Mucosa of rectum (tissue), 2 donors: ENCODE measurements at regions not wholly inside any gene's neighbourhood (a gene's known extent, or its start where the extent isn't known, plus 50 kb on each side); places are given as distances from the start of the nearest gene placed in this dataset.

Experiments
- H3K27ac ChIP-seq, 2 donors: one replicate each; pipeline ENCODE4 v1.7.0; 2013; ENCODE audit warnings: inconsistent platforms in 2 of 2, low read depth in 2 of 2, low read length in 2 of 2
- H3K27me3 ChIP-seq, 2 donors: one replicate each; pipeline ENCODE4 v1.7.0; 2013; ENCODE audit warnings: low read length in 2 of 2; ENCODE audit not compliant: control insufficient read depth in 2 of 2, insufficient read depth in 2 of 2
- H3K36me3 ChIP-seq, 2 donors: one replicate each; pipeline ENCODE4 v1.7.0; 2013; ENCODE audit warnings: low read length in 2 of 2; ENCODE audit not compliant: control insufficient read depth in 2 of 2, insufficient read depth in 2 of 2
- H3K4me1 ChIP-seq, 2 donors: one replicate each; pipeline ENCODE4 v1.7.0; 2013; ENCODE audit warnings: low read length in 2 of 2, mild to moderate bottlenecking in 1 of 2; ENCODE audit not compliant: control insufficient read depth in 2 of 2, insufficient read depth in 2 of 2
- H3K4me3 ChIP-seq, 2 donors: one replicate each; pipeline ENCODE4 v1.7.0; 2013; ENCODE audit warnings: low read length in 2 of 2
- H3K9ac ChIP-seq, 2 donors: one replicate each; pipeline ENCODE4 v1.7.0; 2013; ENCODE audit warnings: low read length in 2 of 2, low read depth in 1 of 2, mild to moderate bottlenecking in 1 of 2
- H3K9me3 ChIP-seq, 2 donors: one replicate each; pipeline ENCODE4 v1.7.0; 2013; ENCODE audit warnings: low read length in 2 of 2; ENCODE audit not compliant: control insufficient read depth in 2 of 2
- donor health status: healthy.
- donor health status: Normal muscosa, but diverticular disease.

DNA sequence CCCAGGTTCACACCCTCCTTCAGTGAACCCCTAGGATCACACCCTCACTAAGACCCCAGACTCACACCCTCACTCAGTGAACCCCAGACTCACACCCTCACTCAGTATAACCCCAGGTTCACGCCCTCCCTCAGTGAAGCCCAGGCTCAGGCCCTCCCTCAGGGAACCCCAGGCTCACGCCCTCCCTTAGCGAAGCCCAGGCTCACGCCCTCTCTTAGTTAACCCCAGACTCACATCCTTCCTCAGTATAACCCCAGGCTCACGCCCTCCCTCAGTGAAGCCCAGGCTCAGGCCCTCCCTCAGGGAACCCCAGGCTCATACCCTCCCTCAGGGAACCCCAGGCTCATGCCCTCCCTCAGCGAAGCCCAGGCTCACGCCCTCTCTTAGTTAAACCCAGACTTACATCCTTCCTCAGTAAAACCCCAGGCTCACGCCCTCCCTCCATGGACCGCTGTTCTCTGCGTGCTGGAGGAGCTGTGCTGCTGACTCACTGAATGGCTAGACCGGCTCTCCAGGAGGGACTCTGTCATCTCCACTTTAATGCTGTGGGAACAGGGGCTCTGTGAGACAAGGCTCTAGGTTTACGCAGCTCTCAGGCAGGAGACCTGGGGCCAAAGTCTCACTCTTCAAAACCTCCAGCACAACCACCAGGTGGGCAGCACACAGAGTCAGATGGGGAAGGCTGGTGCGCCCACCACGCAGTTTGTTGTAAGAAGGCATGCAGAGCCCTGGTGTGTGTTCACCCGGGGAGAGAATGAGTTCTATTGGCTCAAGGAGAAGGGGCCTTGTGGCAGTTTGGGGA is 506.9 kb upstream of the MYT1L start:
- no peaks in the 10 kb centered on the region for H3K4me1 ChIP-seq
- H3K9ac ChIP-seq, result no peak overlapping the region
- H3K27me3 ChIP-seq, result no peaks in the 10 kb centered on the region
- H3K9me3 ChIP-seq, result no peaks in the 10 kb centered on the region
- H3K4me3 ChIP-seq, result no peak overlapping the region
- H3K36me3 ChIP-seq, result no peaks in the 10 kb centered on the region
- H3K27ac ChIP-seq, result no peak overlapping the region

DNA sequence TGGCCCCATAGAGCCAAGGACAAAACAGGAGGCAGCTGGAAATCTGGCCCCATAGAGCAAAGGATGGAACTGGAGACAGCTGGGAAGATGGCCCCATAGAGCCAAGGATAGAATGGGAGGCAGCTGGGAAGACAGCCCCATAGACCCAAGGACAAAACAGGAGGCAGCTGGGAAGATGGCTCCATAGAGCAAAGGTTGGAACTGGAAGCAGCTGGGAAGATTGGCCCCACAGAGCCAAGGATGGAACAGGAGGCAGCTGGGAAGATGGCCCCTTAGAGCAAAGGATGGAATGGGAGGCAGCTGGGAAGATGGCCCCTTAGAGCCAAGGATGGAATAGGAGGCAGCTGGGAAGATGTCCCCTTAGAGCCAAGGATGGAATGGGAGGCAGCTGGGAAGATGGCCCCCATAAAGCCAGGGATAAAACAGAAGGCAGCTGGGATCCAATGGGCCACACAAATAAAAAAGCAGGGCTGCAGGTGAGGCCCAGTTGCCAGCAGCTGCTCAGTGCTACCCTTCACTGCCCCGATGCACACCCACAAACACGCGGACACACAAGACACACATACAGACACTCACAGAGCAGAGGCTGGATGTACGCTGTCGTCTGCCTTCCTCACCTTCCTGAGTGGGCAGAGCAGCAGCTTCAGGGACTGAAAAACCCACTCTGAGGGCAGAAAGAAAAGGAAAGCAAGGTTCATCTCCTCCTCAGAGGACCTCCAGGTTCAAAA is 505.4 kb upstream of the MYT1L start:
- Histone ChIP-seq H3K9ac (no peak overlapping the region), H3K4me3 (no peak overlapping the region), H3K36me3 (no peaks in the 10 kb centered on the region), H3K4me1 (no peaks in the 10 kb centered on the region), H3K9me3 (peaks cover 0 to 2% of the 10 kb centered on the region in 2 donors), H3K27ac (no peak overlapping the region), H3K27me3 (no peaks in the 10 kb centered on the region)

DNA sequence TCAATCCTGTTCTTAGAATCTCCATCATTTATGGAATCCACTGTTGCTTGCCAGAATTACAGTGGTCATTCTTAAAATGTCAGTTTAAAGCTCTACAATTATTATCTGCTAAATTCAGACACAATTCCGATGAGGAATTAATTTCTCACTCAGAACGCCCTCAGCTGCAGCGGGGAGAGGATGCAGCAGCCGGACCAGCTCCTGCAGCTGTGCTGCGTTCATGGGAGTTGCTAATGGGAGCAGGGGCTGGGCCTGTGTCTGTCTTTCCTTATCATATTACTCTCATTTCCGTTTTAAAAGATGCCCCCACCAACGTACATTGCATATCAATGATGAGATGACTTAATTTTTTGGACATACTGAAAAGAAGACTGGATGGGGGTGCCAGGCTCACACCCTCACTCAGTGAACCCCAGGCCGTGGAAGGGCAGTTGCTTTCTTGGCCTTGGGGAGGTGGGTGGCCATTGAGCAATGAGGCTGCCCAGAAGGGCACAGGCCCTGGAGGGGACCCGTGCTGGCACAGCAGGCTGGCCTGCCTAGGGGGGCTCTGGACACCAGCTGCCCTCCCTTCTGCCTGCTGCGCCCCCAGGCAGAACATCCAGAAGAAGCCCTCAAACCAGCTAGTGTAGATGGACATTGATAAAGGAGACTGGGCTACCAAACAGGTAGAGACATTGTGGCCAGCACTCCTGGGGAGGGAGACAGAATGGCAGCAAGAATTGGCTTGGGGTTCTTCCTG is 503.6 kb upstream of the MYT1L start:
- Histone ChIP-seq H3K4me3 (no peak overlapping the region), H3K36me3 (no peaks in the 10 kb centered on the region), H3K9me3 (peaks cover 0 to 2% of the 10 kb centered on the region in 2 donors), H3K4me1 (no peaks in the 10 kb centered on the region), H3K27ac (no peak overlapping the region), H3K27me3 (no peaks in the 10 kb centered on the region), H3K9ac (no peak overlapping the region)

DNA sequence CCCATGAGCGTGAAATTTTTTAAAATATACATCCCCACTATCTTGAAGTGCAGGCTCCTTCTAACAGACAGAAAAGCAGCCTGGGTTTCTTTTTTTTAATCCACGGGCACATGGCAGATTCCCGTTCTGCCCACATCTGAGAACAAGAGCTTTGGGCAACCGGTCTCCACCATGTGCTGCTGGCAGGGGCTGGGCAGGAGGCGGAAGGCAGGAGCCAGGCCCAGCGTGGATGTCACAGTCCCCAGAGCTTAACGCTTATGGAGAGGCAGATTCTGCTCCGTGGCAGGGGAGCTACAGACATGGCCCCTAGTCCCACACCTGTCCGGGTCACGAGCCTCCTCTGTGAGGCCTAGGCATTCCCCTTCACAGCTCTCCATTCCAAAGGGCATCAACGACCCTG is 503.0 kb upstream of the MYT1L start:
- Histone ChIP-seq H3K4me1 (no peaks in the 10 kb centered on the region), H3K27me3 (no peaks in the 10 kb centered on the region), H3K9me3 (peaks cover 0 to 2% of the 10 kb centered on the region in 2 donors), H3K27ac (no peak overlapping the region), H3K36me3 (no peaks in the 10 kb centered on the region), H3K9ac (no peak overlapping the region), H3K4me3 (no peak overlapping the region)

DNA sequence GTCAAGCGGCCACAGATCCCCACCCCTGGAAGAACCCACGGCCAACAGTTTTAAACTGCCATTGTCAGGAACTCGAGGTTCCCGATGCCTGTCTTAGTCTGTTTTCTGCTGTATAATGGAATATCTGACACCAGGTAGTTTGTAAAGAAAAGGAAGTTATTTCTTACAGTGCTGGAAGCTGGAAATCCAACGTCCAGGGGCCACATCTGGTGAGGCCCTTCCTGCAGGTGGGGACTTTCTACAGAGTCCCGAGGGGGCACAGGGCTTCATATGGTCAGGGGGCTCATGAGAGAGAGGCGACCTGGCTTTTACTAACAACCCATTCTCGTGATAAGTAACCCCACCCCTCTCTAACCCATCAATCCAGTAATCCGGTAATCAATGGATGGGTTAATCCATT is 501.6 kb upstream of the MYT1L start:
- Histone ChIP-seq H3K27ac (no peak overlapping the region), H3K4me1 (no peaks in the 10 kb centered on the region), H3K4me3 (no peak overlapping the region), H3K9me3 (peaks cover 0 to 2% of the 10 kb centered on the region in 2 donors), H3K9ac (no peak overlapping the region), H3K36me3 (no peaks in the 10 kb centered on the region), H3K27me3 (no peaks in the 10 kb centered on the region)

DNA sequence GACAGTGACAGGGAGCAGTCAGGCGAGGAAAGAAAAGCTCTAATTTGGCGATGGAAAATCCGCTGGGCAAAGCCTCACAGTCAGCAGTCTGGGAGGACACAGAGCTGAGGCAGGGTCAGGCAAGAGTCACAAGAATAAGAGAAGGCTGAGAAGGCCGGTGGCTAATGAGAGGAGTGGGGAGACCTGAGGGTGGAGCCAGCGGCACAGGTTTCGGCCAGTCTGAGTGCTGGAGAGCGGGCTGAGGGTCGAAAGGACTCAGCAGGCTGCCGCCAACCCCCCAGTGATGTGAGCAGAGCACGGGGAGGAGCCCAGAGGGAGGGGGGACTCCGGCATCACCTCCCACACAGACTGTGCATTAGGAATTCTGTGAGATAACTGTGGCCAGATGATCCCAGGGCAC is 500.6 kb upstream of the MYT1L start:
- Histone ChIP-seq H3K4me3 (no peak overlapping the region), H3K4me1 (no peaks in the 10 kb centered on the region), H3K9me3 (peaks cover 0 to 2% of the 10 kb centered on the region in 2 donors), H3K36me3 (no peaks in the 10 kb centered on the region), H3K9ac (no peak overlapping the region), H3K27ac (no peak overlapping the region), H3K27me3 (no peaks in the 10 kb centered on the region)

DNA sequence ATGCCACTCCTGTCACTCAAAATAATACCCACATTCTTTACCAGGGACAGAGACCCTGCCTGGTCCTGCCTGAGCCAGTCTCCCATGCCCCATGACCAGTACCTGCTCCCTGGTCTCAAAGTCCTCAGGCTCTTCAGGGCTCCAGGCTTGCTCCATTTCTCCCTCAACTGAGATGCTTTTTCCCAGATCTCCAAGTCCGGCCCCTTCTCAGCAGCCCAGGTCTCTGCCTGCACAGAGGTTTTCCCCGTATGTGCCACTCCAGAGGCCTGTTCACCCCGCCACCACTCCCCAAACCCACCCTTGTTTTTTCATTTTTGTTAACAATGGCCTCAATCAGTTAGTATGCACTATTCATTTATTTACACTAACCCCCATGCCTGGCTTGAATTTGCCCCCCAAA is 499.5 kb upstream of the MYT1L start:
- Histone ChIP-seq H3K9ac (no peak overlapping the region), H3K27me3 (no peaks in the 10 kb centered on the region), H3K4me1 (no peaks in the 10 kb centered on the region), H3K36me3 (no peaks in the 10 kb centered on the region), H3K9me3 (peaks cover 0 to 2% of the 10 kb centered on the region in 2 donors), H3K4me3 (no peak overlapping the region), H3K27ac (no peak overlapping the region)

DNA sequence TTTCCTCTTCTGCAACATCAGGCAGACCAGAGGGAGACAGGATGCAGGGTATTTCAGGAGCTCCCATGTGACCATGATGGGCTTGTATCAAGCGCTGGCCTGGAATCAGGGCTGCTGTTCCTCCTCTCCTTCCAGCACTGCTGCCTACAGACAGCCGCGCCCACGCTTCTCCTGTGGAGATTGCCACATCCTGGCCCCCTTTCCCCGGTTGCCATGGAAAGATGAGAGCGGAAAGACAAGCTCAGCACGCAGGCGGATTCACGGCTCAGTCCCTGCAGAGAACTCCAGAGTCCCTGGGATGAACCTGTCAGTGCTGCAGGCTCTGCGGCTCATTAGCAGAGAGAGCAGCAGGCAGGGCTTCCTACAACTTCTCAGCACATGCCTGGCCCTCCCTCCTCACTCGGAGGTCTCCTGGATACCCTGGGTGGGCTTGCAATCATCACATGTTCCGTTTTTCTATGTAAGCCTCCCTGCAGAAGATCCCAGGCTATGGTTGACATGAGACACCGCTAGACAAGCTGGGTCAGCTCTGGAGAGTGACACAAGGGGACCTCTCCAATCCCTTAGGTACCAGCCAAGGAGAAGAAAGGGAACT is 497.8 kb upstream of the MYT1L start:
- no peaks in the 10 kb centered on the region for H3K27me3 ChIP-seq
- H3K4me3 ChIP-seq, result no peak overlapping the region
- H3K9me3 ChIP-seq, result peaks cover 0 to 2% of the 10 kb centered on the region in 2 donors
- H3K27ac ChIP-seq, result no peak overlapping the region
- no peaks in the 10 kb centered on the region for H3K4me1 ChIP-seq
- no peak overlapping the region for H3K9ac ChIP-seq
- no peaks in the 10 kb centered on the region for H3K36me3 ChIP-seq

DNA sequence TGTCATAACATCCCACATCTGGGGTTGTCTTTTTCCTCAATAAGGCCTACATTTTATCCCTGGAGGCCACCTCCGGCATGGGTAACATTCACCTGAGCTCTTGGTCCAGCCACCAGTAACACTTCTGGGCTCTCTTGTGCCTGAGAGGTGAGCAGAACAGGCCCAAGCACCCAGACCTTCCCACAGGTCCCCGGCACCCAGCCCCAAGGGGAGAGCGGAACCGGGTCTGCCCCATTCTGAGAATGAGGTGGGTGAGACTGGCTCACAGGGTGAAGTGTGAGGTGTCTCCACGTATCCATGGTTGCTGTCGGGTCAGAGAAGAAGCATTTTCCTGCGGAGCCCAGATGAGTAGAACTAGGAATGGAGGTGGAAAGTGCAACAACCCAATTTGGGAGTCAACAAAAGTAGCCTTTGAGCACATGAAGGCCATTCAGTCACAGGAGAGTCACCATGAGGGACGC is 496.7 kb upstream of the MYT1L start:
- H3K36me3 ChIP-seq, result no peaks in the 10 kb centered on the region
- peaks cover 0 to 2% of the 10 kb centered on the region in 2 donors for H3K9me3 ChIP-seq
- no peaks in the 10 kb centered on the region for H3K4me1 ChIP-seq
- H3K4me3 ChIP-seq, result no peak overlapping the region
- H3K27ac ChIP-seq, result no peak overlapping the region
- H3K9ac ChIP-seq, result no peak overlapping the region
- no peaks in the 10 kb centered on the region for H3K27me3 ChIP-seq
